ENCODE measurements at regions not wholly inside any gene's neighbourhood (a gene's known extent, or its start where the extent isn't known, plus 50 kb on each side); places are given as distances from the start of the nearest gene placed in this dataset.

DNA sequence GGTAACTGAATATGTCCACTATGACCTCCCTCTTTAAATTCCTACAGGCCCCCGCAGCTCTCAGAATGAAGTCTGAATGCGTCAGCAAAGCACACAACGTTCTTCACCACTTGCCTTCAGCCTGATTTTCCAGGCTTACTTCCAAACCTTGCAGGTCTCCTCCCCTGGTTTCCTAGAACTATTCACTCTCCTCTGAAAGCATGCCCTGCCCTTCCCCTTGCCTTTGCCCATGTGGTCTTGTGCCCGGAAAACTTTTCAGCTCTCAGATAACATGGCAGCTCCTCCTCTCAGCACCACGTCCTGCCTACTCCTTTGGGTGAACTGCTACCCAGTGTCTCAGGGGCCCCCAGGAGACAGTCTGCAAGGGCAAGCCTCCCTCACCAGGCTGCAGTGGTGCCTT lies 268.5 kb upstream of the LDB2 start:
- no peak for DNase-seq

DNA sequence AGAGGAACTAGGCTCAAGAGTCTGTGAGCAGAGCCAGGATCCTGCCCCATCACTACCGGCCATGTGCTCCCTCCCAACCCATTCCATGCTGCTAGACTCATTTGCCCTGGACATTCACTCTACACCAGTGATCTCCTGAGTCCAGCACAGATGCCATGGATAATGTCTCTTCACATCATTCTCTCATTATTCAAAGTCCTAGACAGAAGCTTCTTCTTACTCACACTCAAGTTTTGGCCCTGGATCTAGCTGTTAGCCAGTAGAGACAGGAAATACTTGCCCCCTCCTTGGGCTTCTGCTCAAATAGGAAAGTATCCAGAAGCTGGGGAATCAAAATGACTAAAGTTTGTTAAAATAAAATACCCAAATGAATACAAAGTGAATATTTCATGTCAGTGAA lies 266.8 kb upstream of the LDB2 start:
- no peak for DNase-seq

DNA sequence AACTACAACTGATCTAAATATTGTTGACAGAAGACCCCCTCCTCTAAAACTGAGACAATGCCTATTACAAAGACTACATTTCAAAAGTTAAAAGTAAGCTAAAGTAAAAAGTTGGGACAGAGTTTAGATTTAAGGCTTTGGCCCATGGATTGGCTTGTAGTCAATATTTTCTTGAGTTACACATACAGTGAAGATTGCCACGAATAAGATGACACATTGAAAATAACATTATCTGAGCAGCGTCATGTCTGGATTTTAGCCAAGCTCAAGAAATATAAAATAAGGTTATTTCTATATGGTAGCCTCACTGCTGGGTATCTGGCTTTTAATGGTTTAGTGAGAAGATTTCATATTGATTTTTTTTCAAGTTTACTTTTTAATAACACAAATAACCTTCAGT lies 266.2 kb upstream of the LDB2 start:
- no peak for DNase-seq

DNA sequence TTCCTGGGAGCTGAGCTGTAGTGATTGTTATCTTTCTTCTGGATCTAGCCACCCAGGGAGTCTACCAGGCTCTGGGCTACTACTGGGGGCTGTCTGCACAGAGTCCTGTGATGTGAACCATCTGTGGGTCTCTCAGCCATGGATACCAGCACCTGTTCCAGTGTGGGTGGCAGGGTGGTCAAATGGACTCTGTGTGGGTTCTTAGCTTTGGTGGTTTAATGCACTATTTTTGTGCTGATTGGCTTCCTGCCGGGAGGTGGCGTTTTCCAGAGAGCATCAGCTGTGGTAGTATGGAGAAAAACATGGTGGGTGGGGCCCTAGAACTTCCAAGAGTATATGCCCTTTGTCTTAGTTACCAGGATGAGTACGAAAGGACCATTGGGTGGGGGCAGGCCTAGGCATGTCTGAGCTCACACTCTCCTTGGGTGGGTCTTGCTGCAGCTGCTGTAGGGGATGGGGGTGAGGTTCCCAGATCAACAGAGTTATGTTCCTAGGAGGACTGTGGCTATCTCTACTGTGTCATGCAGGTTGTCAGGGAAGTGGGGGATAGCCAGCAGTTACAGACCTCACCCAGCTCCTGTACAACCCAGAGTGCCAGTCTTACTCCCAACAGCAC lies 264.8 kb upstream of the LDB2 start:
- no peak for DNase-seq

DNA sequence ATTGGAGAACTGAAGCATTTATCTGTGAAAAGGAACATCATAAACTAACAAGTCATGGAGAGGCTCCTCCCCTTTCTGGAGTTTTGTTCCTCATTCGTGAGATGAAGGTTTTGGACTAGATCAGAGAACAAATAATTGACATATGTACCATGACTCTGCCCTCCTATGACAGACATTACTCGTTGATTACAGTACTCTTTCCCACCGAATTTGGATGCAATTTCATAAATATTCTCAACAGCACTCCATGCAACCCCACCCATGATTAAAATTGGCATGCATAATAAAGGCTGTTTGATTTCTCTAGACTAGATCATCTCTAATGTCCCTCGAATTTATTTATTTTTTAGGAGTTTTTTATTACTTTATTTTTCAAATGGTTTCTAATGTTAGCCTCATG lies 258.9 kb upstream of the LDB2 start:
- no peak for DNase-seq

DNA sequence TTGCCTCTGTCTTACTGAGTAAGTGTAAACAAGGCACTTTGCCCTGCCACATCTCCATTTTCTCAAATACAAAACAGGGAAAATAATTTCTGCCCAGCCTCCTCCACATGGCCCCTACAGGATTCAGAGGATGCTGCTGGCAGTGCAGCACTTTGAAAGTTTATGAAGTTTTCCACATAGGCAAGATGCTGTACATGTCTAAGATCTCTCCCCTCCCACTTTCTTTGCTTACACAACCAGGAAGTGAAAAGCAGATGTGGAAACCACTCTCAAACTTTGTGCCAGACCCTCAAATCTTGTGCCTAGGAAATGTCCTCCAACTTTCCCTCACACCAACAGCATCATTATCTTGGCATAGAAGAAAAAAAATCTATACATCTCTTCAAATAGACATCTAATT lies 257.0 kb upstream of the LDB2 start:
- no peak for DNase-seq

DNA sequence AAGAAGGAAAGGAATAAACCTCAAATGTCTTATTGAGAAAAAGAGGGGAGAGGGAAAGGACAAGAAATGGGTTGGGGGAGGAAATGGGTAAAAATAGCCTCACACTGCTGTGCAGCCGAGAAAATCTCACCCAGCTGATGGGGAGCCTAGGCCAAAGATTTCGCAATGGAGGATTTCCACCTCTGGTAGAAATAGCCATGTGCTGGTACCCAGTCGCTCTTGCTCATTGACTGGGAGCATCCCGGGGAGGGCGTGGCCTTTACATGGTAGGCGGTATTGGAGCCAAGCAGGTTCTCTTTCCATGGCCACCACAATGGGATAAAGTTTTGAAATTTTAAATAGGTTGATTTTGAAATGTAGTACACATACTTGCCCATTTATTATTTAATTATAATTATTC lies 255.1 kb upstream of the LDB2 start:
- no peak for DNase-seq

DNA sequence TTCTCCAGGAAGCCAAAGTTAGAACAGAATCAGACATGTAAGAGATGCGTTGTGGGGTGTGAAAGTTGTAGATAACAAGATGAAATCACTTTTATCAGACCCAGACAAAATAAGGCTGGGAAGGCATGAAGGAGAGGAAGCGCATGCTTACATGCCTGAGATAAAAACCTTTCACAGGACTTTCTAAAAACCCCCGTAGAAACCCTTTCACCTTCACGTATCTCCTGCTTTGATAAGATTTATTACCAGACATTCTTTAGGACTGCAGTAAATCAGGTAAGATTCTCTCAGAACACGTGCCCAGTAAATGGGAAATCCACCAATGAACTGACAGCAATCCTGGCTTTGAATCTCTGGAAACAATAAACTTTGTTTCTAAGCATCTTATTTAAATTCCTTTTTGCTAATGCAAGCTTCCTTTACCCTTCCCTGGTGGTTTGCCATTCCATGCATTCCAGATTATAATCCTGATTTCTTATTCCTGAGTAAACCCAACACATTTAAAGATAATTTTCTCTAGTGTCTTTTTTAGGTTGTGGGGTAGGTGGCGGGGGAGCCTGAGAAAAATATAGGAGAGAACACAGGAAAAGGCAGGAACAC lies 254.6 kb upstream of the LDB2 start:
- DNase-seq: no peak

DNA sequence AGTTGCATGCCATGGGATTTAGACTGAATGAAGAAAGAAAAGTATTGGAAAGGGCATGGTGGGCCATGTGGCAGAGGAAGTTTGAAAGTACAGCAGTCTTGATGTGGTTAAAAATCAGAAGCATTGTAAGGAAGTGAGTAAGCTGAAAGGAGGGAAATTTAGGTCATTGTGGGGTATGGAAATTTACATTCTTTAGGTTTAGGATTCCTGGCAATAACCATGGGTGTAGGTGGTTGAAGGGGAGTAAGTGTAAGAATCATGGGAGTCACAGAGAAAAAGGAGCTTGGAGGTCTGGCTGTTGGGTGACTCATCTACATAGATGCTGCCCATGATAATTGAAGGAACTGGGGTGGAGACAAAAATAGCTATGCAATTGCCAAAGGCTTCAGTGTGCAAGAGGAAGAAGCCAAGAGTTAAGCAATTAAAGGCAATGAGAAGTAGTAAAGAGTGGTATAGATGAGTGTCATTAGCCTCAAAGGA lies 243.8 kb upstream of the LDB2 start:
- no peak for DNase-seq

DNA sequence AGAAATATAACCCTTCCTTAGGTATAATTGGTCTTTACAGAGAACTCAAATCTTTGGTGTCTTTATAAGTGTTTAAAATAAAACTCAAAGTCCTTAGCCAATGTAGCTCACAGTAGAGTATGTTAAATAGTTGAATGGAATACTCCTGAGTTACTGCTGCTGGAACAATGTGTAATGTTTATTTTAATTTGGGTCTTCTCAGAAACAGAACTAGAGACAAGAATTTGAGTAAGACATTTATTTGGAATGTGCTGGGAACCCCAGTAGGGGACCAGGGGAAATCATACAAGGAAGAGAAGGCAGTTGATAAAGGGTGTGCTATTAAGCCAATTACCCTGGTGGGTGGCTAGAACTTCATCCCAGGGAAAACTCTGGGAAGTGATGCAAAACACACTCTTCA lies 240.4 kb upstream of the LDB2 start:
- DNase-seq: no peak

DNA sequence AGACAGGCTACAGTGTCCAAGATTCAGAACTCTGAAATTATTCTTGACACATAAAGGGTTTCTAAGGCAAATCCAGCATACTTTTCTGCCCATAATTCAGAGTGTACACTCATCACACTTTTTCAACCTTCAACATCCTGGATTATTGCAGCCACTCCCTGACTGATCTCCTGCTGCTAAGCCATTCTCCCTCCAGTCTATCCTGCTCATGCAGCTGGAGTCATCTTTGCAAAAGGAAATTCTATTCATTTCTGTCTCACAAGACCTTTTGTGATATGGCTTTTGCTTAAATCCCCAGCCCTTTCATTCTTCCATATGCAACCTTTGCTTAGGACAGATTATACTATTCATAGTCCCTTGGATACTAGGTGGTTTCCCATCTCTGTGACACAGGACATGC lies 236.1 kb upstream of the LDB2 start:
- DNase-seq: no peak

DNA sequence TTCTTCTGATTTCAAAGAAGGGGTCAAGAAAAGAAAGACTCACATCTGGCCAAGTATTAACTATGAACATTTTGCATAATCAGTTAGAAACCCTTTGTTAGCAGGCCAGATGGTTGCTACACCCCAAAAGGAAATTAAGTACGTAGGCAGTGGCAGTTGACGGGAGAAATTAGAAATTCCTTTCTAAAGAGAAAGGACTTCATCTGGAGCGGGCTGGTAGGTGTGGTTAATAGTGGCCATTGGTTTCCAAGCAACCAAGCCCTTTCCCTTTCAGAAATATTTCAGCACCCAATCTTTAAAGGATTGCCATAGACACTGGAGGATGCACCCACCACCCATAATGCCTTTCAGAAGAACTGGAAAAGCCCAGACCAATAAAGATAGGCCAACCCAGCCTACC lies 235.7 kb upstream of the LDB2 start:
- no peak for DNase-seq

DNA sequence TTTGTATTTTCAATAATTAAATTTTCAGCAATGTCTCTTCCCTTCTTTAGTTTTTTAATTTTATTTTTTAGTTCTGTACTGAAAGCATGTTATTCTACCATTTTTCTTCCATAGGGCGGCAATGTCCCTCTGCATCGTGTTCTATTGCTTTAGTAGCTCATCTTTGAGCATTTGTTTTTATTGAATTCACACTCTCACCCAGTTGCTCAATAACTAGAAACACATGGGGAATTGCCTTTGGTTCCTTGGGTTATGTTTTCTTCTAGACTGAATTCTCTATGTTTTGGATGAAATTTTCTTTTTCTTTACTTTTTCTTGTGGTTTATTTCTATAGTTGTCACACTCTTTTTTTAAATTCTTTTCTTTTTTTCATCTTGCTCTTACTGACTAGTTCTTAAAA lies 233.8 kb upstream of the LDB2 start:
- DNase-seq: no peak

DNA sequence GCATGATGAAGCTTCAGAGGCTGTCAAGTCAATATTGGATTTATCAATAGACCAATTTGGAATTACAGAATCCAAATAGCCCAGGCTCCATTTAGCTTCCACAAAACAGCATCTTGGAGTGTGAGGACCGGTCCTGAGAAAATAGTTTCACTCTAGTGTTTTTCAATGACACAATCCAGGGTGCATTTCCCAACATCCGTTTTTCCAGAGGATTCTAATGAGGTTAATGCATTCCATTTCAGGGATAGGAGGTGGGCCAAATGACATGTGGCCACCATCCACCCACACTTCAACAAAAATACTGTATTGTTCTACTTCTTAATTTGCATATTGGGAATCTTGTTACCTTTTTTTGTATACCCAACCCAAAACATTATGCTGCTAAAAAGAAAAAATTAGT lies 229.8 kb upstream of the LDB2 start:
- no peak for DNase-seq

DNA sequence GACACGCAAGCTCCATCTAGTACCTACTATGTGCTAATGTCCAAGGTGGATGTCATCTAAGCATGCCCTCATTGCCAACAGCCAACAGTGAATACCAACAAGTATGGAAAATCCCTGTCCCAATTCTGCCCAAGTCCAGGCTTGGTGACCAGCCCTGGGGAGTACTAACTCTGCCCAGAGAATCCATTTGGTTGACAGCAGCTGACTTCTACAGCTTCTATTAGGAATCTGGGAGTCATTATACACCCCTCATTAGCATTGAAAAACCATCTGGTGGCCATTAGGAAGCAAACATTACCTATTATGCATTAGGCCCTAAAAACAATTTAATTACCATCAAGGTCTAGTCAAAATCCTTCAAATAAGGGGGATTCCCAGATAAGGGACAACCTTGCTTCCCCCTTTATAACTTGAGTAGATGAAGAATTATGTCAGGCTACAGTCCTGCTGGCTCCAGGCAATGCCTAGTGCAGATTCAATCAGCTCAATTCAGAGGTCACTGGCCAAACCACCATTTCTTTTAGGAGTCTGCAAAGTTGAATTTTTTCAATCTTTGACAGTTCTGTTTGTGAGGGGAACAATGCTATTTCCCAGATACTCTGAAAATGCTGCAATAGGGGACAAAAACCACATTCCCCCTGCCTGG lies 228.0 kb upstream of the LDB2 start:
- no peak for DNase-seq

DNA sequence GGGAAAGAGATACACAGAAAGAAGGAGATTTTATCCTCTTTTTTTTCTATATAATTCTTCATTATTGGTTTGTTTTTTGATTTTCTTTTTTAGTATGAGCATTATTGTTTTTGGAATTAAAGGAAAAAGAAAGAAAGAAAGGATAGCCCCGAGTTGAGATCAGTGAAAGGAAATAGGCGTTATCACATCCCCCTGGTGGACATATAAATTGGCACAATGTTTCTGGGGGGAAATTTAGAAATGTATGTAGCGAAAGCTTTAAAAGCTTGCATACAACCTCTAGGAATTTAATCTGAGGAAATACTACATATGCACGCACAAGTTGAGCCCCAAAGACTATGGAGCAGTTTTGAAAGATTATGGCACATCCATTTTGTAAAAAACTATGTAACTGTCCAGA lies 226.3 kb upstream of the LDB2 start:
- DNase-seq: no peak

DNA sequence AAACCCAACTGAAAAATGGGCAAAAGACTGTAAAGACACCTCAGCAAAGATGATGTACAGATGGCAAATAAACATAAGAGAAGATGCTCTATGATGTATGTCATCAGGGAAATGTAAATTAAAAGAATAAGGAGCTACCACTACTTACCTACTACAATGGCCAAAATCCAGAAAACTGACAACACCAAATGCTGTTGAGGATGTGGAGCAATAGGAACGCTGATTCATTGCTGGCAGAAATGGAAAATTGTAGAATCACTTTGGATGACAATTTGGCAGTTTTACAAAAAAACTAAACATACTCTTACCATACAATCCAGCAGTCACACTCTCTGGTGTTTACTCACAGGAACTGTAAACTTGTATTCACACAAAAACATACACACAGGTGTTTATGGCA lies 222.3 kb upstream of the LDB2 start:
- no peak for DNase-seq

DNA sequence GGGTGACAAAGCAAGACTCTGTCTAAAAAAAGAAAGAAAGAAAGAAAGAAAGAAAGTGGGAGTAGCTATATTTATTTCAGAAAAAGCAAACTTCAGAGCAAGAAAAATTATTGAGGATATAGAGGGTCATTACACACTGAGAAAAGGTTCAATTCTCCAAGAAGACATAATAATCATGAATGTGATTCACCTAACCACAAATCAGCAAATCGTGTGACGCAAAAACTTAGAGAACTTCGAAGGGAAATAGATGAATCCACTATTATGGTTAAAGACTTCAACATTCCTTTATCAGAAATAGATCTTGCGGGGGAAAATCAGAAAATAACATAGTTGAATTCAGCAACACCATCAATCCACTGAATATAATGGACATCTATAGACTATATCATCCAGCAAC lies 219.3 kb upstream of the LDB2 start:
- no peak for DNase-seq

DNA sequence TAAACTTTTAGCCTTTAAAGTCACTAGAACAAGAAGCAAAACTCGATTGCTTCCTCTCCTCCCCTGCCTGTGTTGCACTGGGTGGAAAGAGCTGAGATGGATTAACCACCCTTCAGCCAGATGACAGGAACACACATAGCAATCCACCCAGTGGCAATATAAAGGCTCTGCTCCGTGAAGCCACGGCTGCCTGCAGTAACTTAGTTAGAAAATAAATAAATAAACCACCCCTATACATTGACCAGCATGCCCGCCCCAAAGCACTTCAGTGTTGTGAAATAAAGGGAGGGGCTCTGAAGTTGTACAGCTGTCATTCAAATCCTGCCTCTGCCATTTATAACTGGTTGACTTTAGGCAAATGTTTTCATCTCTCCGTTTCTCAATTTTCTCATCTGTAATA lies 217.1 kb upstream of the LDB2 start:
- no peak for DNase-seq

DNA sequence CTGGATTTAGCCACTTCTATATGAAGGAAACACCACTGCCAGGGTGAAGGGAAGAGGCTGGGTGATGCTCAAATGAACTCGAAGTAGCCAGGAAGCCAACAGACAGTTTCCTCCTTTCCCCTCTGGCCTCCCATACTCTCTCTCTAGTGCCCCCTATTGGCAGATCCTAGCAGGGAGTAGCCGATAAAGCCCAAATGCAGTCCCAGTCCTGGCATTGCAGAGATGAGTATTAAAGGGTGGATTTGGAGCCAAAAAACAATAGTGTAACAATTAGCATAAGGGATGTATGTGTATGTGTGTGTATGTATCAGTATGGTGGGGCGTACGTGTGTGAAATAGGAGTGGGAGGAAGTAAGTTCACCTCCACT lies 213.8 kb upstream of the LDB2 start:
- DNase-seq: no peak

DNA sequence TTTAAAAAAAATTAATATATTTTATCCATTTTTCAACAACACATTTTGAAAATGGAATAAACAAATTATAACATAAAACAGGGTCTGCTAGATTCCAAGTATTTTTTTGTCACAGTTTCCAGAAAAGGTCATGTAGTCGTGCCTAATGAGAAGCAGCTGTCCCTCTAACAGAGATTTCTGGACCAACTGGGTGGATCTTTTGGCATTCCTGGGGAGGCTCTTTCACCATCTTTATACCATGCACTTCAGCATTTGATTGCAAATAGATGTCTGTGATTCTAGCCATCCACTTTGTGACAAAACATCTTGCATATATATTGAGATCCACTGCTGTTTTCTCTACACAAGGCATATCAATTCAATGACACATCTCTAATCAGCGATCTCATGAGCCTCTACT lies 210.7 kb upstream of the LDB2 start:
- DNase-seq: no peak

DNA sequence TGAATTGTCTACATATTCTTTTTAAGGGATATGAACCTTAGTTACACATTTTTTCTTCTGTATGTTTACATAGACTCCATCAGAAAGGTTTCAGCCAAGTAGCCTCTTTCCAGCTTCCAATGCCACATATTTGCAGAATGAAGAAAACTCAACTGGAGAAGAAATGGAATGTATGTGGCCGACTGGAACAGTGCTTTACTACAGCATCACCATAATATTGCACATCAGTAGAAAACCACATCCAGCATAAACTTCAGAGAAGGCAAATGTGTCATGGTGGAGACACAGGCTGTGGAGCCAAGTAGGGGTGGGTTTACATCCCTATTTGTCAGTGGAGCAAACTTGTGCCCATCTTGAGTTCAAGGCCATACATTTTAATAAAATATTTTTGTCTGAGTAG lies 204.8 kb upstream of the LDB2 start:
- no peak for DNase-seq

DNA sequence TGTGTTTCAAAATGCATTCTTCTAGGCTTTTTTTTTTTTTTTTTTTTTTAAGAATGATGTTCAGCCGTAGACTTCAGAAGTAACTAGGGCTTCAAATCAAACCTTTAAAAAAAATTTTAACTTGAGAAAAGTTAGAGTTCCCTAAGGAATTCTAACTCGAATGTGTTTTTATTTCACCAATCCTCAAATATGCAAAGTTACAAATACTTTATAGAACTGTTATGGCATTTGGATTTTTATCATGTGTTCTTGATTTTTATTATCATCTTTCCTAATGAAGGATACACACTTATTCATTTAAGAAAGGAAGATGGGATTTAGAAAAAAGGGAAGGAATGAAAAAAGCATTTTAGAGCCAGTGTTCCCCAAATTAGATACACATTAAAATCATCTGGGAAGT lies 200.6 kb upstream of the LDB2 start:
- no peak for DNase-seq

DNA sequence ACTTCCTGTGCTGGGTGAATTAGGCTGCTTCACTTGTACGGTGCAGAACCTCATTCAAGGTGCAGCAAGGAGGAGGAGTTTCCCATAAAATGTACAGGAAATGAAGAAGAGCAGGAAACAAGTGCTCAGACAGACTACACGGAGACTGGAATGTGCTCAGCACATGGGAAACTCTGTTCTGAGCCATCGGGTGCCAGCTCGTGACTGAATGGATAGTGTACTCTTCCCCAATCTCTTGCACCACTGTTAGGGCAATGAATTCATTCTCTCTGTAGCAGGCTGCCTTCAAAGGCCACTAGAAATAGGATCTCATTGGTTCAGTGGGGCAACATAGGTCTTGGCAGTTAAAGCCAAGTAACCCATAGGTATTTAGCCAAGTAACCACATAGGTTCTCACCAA lies 200.0 kb upstream of the LDB2 start:
- DNase-seq: no peak

DNA sequence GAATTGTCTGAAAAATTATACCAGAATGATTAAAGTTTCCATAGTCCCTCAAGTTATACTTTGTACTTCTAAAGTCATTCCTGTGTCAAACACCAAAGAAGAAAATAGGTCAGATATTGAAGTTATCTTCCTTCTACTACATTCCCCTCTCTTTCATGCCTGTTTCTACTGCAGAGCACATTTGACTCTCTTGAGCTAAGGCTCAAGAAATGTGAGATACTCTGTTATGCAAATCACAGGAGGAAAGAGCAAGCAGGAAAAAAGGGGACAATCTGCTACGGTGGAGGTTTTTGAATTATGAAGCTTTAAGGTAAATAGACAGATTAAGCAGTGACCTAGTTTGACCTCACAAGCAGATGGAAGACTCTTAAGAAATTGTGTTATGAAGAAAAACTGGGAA lies 198.9 kb upstream of the LDB2 start:
- no peak for DNase-seq

All from activated CD8-positive, alpha-beta memory T cell treated with anti-CD3 and anti-CD28 coated beads for 24 hours (primary cell).